Fibroblast of skin of abdomen (primary cell): ENCODE measurements at regions not wholly inside any gene's neighbourhood (a gene's known extent, or its start where the extent isn't known, plus 50 kb on each side); places are given as distances from the start of the nearest gene placed in this dataset.

ENCODE experiments used
- DNase-seq: peaks from one replicate; pipeline ENCODE4 v3.0.0-alpha.2; 2013

GRCh38 chr15:53462651-53463050 lies 296.8 kb downstream of the WDR72 start:
- DNase-seq = no peak

DNA sequence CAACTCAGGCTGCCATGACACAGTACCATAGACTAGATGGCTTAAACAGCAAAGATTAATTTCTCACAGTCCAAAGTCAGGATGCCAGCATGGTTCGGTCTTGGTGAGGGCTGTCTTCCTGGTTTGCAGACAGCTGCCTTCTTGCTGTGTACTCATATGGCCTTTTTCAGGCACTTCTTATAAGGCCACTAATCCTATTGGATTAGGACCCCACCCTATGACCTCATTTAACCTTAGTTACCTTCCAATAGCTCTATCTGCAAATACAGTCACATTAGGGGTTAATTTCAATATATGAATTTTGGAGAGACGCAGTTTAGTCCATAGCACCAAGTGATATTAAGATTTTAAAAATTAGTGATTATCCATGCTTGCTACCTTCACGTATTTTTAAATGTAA lies 297.8 kb downstream of the WDR72 start:
- no peak for DNase-seq

- no peak for DNase-seq
Observed at GRCh38 chr15:53458736-53459135, 300.7 kb downstream of the WDR72 start.

DNA sequence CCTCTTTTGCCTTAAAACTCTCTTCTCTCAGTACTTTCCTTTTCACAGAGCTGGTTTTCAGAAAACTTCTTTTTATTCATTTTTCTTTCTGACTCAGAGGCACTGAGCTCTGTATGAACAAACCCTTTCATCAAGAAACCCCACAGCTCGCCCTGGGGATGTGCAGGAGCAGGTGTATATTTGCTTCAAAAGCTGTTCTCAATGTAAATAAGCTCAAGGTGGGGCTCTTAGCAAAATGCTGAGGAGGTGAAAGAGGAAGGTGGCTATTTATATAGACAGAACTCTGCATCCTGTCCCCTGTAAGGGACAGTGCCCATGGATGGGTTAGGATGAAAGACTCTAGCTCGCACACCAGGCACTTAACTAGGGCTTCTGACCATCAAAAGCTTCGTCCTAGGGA lies 302.0 kb downstream of the WDR72 start:
- DNase-seq = no peak

GRCh38 chr15:53454843-53455721 lies 304.4 kb downstream of the WDR72 start:
- no peak for DNase-seq

DNA sequence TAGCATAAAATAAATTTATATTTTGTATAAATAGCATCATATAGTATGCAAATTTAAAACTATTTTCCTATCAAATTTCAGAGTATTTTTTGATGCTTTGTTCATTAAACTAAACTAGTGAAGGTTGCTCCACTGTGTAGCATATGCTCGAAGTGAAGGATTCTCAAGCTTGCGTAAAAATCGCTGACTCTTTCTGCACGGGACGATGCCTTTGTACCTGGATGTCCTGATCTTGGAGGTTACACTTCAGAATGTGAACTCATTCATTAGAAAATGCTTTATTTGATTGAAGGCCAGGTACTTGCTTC lies 305.0 kb downstream of the WDR72 start:
- no peak for DNase-seq

- no peak for DNase-seq
Observed at GRCh38 chr15:53453253-53454105, 306.0 kb downstream of the WDR72 start.

DNA sequence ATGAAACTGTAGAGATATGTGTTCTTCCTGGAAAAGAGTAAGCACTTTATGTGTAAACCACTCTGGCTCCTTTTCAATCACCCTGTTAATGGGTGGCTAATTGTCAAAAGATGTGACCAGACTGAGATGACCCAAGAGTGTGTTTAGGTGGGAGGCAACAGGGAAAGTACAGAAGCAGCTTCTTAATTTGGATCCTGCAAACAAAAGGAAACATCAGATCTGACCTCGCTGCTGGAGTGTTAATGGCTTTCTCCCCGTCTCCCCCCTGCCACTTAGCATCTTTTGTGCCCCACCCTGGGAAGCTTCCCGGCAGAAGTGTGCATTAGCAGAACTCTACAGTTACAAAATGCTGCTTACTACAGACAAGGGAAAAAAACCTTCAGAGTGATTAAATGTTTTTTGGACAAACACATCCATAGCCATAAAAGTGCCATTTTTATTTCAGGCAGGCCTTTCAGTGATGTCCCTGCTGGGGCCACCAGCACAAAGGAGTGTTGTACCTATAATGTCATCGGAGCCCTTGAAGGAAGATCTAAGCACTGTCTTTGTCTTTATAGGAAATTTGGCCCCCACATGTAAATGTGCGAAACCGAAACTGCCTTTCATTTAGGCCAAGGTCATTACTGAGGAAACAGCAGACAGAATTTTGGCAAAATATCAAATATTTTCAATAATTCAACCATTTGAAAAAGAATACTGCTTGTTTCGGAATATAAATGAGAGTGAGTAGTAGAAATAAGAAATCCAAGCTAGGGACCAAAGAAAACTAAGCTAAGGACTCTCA lies 311.0 kb downstream of the WDR72 start:
- DNase-seq = no peak

GRCh38 chr15:53447742-53448141 lies 311.7 kb downstream of the WDR72 start:
- no peak for DNase-seq

DNA sequence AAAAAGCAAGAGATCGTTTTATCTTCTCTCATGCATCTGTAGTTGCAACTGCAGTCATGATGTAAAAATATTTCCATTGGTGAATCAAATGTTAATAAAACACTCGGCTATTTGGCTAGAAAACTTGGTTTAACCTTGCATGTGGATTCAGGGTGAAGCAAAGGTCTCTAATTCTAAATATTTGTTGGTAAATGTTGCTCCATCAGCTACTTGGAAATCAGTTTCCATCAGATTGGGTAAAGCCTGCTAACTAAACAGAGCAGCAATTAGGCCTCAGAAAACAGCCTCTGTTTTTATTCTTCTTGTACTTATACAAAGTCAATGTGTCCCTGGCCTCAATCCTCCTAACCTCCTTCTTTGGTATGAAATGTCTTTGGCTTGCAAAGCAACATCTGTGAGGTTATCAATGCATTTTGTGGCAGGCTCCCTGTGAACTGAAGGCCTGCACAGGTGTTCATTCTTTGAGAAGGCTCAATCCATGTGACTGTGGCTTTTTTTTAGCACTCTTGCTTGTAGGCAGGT lies 312.3 kb downstream of the WDR72 start:
- no peak for DNase-seq

GRCh38 chr15:53446376-53446775 lies 313.1 kb downstream of the WDR72 start:
- DNase-seq = no peak

DNA sequence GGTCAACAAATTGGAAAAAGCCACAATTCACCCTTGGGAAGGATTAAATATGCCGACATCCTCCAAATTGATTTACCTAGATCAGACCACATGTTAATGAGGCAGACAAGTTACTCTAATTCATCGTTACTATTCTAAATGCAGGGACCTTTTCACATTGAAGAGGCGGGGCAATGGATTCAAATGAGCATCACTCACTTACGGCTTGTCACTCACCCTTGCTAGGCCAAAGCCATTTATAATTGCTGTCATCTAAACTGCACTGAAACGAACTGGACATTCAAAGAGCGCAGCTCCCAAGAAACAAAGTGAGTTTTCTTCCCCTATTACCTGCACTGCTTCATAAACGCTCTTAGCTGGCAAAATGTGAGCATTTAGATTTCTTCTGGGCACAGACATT lies 313.9 kb downstream of the WDR72 start:
- DNase-seq = no peak

GRCh38 chr15:53437985-53438841 lies 321.2 kb downstream of the WDR72 start:
- DNase-seq = no peak

DNA sequence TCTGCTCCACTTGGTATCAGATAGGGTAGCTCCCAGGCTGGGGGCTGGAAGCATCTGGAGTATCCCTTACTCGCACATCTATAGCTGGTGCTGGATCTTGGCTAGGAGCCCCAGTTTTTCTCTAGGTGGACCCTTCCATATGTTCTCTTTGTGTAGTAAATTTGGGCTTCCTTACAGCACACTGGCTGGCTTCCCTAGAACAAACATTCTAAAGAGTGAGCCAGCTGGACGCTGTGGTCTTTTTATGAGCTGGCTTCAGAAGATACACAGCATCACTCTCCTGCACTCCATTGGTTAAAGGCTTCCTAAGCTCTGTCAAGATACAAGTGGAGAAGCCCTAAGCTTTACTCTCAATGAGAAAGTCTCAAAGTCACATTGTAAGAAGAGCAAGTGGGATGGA lies 322.1 kb downstream of the WDR72 start:
- no peak for DNase-seq

- DNase-seq = no peak
Observed at GRCh38 chr15:53434174-53434678, 325.2 kb downstream of the WDR72 start.

- DNase-seq = no peak
Observed at GRCh38 chr15:53416219-53416940, 343.1 kb downstream of the WDR72 start.

- no peak for DNase-seq
Observed at GRCh38 chr15:53414167-53414566, 345.3 kb downstream of the WDR72 start.

DNA sequence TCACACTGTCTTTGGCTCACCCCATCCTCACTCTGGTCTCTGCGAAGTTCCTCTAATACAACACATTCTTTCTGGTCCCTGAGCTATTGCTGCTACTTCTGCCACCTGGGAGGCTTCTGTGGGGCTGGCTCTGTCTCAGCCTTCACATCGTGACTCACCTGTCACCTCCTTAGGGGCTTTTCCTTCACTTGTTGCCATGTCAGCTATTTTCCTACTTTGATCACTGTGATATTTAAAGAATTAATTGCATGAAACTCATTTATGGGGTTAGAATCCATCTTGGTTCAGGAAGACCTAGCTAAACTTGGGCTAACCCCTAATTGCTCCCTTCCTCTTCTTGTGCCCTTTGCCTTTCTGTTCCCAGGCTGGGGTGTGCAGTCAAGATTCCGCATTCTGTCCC lies 346.9 kb downstream of the WDR72 start:
- DNase-seq = no peak

- DNase-seq = no peak
Observed at GRCh38 chr15:53404930-53405493, 354.5 kb downstream of the WDR72 start.

DNA sequence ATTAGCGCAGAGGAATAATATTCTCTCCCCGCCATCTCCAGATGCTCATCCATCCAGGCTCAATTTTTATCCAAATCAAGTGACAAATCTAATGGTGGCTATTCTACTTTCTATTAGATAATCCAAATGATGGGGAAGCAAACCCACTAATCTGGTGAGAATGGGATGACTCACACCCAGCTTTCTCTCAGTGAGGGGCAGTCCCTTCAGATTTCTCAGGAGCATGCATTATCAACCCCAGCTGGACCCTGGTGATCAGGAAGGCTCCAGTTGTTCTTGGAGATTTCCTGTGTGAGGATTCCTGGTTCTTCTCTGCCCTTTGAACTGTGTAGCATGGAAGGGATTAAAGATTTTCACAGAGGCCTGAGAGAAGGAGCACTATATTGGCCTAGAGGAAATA lies 358.0 kb downstream of the WDR72 start:
- no peak for DNase-seq

GRCh38 chr15:53400986-53401385 lies 358.5 kb downstream of the WDR72 start:
- no peak for DNase-seq
